Stimulated activated CD4-positive, alpha-beta T cell treated with anti-CD3 and anti-CD28 coated beads, Interleukin-4, amount 100 ng/mL, for 48 hours (primary cell): ENCODE measurements at regions not wholly inside any gene's neighbourhood (a gene's known extent, or its start where the extent isn't known, plus 50 kb on each side); places are given as distances from the start of the nearest gene placed in this dataset.

Experiments
- DNase-seq, 2 donors: peaks; one replicate each; pipeline ENCODE4 v3.0.0-alpha.2; 2020; ENCODE audit warnings: low read depth in 2 of 2

DNA sequence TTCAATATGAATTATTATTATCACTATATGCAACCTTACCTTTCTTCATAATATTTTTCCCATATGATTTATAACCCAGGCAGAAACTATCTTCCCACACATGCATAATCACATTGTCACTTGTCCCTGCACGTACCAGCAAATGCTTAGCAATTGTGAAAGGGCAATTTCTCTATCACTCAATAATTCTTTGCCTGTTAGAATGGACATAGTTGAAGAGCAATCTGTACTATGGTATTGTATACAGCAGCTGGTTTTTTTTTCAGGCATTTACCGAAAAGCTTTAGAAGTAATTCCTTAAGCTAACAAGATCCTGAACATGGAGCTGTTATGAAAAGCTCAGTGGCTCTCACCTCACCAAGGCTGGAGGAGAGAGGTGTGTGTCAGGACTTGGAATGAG is 999.5 kb downstream of the TUSC7 start:
- DNase-seq: no peak

DNA sequence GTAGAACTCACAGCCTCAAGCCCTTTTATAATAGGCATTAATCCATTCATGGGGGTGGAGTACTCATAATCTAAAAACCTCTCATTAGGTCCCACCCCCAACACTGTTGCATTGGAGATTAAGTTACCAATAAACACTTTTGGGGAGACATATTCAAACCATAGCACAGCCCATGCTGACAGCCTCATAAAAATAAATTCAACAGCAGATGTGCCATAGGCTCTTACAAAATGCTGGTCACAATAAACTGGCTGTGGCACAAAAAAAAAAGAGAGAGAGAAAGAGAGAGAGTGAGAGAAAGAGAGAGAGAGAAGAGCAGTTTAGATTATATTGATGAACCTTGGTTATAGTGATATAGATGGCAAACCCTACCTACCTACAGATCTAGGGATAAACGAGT is 1000.9 kb downstream of the TUSC7 start:
- no peak for DNase-seq

DNA sequence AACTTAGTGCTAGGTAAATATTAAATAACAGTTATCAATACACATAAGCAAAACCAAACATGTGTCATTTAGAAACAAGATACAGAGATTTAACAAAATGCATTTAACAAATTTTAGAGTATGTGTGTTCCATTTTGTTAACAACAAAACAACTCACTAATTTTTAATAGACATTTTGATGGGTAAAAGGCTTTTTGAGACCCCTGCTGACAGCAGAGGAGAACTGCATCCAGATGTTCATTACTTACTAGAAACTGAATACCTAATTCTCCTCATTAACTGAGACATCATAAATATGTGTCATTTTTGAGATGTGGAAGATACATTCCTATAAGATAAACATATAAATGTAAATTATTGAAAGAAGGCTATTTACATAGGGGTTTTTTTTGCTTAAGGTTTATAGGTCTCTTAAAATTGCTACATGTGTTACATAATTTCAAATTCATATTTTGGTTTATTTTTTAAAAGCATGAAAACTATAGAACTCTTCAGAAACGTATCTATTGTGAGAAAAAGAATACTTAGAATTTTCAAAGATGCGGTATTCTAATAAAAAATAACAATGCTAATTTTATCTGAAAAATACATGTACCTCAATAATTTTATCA is 1009.8 kb downstream of the TUSC7 start:
- DNase-seq: no peak

DNA sequence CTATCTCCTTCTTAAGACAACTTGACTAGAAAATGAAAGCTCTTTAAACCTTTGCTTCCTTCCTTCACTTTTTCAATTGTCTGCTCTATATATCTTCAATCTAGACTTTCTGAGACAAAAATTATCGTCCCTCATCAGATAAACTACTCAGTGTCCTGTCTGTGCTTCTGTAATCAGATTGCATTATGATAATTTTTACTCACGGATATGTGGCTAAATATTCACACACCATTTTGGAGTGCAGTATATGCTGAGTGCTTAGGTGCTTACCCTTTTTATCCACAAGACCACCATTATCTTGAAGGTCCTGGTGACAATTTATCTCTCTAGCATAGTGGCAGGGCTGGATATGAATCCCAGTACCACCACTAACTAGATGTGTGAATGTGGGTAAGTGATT is 1012.3 kb downstream of the TUSC7 start:
- DNase-seq: no peak

DNA sequence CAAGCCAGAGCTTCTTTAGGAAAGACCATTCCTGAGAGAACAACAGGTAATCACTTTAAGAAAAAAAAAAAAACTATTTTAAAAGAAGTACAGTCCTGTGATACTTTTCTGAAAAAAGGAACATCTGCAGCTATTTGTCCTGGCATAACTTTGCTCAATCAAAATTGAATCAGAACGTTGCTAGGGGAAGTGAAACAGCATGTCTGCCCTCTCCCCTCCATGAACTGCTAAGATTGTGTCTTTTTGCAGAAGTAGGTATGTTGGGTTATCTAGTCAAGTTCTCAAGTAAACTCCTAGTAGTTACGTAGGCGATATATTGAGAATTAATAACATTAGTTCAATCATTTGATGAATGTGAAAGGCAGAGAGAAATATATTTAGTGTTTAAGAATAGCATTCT is 1013.3 kb downstream of the TUSC7 start:
- no peak for DNase-seq

DNA sequence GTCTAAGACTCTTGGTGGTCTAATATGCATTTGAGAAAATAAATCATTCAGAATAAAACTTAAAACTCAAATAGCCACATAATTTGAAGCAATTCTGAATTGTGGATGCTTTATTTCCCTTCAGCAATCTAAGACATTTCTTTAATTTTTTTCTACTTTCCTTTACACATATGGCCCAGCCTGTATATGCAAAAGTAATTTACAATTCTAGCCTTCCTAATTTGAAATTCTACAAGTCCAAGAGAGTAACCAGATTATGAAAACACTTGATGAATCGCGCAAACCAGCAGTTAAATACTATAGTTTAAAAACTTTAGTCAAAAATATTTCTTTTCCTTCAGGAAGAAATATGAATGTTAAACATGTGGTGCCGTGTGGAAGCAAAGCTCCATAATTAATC is 1014.2 kb downstream of the TUSC7 start:
- DNase-seq: no peak

DNA sequence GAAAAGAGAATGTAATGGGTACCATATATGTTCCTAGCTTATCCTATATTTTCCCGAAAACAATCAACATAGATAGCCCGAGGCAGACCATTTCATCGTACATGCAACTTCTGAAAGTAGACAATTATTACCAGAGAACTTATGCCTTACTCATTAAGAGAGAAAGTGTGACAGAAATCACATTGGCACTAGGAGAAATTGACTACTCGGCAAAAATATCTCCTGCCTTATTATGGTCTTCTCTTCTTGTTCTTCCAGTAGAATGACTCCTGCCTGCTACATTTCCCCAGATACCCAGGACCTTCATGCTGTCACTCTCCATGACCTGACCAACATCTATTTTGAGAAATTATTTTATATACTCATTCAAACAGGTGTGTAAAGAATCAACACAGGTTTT is 1015.7 kb downstream of the TUSC7 start:
- DNase-seq: no peak

DNA sequence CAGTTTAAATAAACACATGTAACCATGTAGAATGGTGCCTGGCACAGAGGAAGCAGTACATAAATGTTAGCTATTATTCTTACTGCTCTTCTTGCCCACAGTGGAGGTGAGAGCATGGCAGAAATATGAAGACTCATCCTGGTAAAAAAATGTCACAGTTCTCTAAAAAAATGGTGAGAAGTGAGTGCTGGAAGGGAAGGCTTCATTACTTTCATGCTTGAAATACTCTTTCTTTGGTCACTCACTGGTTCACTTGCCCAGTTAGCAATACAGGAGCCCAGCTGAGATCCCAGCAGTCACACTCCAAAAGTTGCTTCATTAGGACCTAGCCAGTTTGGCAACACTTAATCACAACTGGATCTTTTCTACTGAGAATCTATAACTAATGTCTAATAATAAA is 1017.2 kb downstream of the TUSC7 start:
- no peak for DNase-seq

DNA sequence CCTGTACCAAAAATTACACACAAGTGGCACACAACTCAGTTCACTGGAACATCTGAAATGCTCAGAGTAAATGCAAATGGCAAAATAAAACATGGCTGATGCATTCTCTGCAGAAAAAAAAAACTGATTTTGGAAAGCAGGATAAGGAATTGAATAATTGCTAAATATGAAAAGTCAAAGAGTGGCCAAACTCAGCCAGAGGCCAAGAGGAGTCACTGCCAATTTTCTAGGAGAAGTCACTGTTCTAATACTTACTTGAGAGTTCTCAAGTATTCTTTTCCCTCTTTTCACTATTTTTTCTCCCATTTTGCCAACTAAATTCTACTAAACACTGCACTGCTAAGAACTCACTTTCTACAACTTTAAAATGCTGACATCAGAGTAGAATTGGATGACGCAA is 1018.6 kb downstream of the TUSC7 start:
- DNase-seq: no peak

DNA sequence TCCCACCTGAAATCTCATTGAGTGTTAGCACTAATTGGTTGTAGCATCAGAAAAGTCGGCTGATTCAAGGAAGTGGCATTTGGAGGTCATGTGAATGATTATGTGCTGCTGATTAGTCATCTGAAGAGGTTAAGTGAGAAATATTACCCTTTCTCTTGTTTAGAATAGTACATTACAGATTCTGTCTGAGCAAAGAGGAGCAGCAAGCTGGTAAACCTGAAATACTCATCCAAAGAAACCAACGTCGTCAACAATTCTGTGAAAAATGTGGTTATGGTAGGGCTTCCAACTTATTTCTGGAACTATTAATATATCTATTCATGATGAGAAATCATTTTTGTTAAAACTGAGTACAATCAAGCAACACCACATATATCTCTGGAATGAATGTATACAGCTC is 1024.9 kb downstream of the TUSC7 start:
- DNase-seq: no peak

DNA sequence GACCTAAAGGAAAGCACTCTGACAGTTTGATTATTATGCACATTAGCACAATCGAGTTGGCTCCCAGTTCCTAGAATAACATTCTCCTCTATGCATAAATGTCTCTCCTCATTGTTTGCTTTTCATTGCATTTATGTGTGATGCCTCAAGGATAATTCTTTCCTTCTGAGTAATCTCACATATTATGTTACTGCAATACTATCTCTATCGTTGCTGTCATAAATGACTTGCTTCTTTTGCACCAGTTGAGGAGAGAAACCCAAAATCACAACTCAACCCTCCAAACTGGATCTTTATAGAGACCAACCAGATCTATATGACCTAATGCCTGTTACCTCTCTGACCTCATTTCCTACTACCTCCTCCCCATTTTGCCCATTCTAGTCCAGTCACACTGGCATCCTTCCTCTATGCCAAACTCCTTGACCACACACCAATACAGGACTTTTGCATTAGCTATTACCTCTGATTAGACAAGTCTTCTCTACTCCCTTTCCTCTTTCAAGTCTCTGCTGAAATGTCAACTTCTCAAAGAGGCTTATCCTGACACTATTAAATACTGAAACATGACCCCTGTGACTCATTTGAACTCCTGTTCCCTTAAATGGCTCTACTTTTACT is 1026.0 kb downstream of the TUSC7 start:
- no peak for DNase-seq

DNA sequence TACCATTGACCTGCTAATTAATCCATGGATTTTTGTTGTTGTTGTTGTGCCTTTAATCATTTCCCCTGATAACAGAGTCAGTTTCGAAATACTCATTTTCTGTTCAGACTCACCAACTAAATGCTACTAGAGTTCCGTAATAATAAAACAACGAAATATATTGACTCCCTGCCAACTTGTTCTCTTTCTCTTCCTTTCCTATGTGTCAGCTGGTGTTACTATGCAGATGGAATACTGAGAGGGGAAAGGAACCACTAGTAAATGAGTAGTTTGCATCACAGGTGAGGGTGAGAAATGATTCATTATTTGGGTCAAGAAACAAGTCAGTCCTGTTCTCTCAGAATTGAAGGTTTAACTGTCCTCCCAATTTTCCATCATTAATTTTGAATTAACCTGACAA is 1027.3 kb downstream of the TUSC7 start:
- no peak for DNase-seq

DNA sequence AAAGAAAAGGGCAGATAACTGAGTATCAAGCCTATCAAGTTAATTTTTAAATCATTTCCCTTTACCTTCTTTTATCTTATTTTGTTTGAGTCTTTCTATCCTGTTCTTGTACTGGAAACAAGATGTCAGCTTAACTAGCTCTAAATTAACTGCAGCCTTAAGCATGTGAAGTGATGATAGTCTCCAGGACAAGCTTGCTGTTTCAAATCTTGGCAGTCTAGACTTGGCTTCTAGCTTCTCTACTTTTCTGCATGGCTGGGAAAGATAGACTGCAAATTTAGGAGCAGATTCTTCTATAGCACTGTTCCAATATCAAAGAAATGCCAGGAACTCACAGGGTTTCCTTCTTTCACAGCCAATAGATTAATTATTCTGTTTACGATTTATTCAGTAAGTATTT is 1034.4 kb downstream of the TUSC7 start:
- DNase-seq: no peak

DNA sequence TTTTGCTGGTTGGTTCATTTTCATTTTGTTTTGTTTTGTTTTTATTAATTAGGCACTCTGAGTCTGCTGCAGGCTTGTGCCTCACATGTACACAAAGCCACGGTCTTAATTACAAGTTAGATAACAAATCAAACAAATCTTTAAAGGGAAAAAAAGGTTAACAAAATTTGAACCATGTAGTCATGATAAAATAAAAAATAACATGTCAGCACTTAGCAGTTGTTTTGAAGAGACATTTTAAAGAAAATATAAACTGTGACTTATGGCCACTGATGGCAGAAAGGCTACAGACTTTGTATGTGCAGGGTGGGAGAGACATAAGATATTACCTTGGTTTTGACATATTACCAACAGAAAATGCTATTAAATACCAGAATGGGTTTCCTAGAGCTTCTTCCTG is 1035.4 kb downstream of the TUSC7 start:
- DNase-seq: no peak

DNA sequence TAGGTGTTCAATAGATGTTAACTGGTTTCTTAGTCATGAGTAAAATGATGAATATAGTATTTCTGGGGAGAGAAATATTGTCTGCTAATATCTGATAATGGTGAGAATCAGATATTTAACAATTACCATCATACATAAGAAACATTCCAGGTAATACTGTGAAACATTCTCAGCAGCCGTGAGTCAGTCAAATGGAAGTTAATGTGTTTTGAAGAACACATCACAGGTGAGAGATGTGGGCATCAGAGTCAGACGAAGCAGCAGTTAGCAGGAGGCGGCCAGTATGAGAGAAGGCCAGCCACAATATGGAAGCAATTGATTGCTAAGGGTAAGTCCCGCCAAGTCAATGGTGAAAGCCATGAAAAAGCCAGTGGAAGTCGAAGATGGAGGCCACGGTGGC is 1035.9 kb downstream of the TUSC7 start:
- DNase-seq: no peak

DNA sequence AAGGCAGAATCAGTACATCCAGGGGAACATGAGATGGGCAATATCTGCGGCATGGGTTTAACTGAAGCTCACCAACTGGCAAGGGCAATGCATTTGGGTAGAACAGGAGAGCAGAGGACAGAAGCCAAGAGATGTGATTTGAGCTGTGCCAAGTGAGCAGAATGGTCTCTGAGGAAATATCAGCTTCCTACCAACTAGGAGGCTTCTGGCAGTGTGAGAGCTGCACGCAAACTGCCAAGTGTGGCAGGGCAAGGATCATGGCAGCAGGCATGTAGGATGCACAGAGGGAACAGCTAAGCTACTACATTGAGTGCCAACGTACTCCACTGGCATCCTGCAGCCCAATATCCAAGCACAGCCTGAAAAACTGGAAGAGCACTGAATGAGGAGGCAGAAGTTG is 1036.5 kb downstream of the TUSC7 start:
- DNase-seq: no peak

DNA sequence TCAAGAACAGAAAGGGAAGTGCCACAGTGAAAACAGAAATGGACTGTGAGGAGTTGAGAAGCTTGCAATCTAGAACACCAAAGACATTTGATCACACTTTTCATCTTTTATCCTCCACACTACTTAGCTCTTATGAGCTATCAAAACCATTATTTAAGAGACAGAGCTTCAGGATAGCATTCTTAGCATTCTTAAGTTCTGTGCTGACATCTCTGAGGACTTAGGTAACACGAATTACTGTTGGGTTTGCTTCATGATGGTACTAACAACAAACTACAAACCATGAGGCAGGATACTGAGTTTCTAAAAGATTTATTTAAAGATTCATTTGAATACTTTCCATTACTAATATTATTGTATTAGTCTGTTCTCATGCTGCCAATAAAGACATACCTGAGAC is 1038.6 kb downstream of the TUSC7 start:
- no peak for DNase-seq

DNA sequence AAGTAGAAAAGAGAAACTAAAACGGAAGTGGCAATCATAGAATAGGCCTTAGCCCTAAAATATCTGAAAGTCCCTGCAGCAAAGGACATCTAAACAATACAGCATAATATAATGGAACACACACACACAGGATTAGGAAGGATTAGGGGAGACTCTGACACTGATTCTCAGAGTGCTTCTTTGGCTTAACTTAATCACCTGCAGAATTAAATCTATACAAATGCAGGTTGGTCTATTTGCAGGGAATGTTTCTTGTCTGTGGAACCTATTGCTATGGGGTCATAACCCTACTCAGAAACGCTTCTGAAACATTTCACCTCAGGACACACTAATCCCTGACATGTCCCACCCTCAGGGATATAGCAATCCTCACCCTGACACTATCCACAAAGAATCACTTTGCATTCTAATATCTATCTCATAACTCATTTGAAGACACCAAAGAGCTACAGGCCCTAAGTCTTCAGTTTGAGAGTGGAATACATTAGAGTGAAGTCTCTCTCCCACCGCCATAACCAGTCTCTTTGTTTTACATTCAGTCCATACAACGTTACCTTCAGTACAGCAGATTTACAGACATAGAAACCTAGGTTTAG is 1041.2 kb downstream of the TUSC7 start:
- DNase-seq: no peak

DNA sequence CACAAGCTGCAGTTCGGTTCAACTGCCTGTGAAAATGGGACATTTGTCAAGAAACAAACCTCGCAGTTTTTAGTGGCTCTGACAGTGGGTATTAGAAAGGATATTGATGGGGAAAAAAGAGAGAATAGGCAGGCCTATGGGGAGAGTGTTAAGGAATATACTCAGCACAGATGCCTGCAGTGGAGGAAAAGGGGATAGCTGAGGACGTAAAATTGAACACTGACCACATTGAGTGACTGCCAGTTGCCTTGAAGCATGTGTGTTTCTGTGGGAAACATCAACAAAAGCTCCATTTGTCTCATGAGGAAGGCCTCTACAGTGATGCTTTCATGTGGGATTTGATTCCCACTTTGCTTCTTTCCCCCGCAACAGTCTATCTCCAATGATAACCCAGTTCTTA is 1042.1 kb downstream of the TUSC7 start:
- no peak for DNase-seq

DNA sequence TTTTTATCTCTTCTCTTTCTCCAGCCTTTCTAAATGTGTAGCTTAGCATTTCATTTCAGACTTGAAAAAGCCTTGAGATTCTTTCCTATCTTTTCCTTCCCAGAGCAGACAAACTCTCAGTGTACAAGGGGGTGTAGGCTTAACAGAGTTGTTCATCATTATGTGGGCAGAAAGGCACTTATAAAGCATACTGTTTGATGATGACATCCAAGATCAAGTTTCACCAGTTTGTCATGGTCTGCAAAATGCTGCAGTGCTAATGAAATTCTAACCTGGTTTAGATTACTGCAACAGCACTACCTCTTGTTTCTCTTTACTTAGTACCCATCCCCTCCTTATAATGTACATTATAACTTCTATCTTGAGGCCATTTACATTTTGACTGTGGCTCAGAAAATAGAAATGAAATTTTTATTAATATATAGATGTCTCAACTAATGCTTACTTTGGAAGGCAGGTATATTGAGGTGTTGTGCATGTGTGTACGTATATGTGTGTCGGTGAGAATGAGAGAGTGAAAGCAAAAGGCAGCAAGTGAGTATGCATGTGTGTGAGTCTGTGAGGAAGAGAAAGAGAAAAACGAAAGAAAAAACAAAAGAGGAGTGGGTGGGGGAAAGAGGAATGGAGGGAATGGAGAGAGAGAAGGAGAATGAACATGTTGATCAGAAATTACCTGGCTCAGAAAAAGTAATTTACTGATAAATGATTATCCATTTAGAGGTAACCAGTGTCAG is 1043.6 kb downstream of the TUSC7 start:
- DNase-seq: no peak

DNA sequence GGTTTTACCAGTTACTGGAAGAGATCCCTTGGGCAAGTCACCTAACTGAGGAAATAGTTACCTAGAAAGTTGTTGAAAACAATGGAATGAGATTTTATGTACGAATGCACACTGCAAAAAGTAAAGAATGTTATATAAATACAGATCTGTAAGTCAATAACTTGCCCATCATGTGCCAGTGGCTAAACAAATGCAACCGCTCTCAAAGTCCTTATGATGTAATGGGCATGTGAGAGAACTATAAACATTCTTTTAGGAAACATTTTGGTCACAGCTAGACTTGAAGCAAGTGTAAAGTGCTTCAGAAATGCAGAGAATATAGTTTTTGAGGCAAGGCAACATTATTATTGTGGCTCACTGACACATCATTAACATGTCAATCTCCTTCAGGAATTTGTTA is 1044.5 kb downstream of the TUSC7 start:
- no peak for DNase-seq

DNA sequence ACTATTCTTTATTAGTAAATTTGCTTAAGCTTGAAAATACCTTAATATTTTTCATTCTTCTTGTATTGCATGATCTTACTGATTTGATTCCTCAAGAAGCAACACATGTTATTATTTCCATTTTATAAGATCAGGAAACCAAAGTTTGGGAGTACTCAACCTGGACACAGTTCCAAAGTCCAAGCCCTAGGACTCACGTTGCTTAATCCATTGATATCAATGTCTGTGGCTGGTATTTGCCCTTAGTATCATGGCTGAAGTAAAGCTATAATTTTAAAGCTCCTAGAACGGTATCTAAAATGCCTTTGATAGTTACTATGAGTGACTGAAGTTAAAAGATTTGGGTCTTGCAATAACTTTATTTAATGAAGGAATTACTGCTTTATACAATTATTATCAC is 1045.3 kb downstream of the TUSC7 start:
- no peak for DNase-seq

DNA sequence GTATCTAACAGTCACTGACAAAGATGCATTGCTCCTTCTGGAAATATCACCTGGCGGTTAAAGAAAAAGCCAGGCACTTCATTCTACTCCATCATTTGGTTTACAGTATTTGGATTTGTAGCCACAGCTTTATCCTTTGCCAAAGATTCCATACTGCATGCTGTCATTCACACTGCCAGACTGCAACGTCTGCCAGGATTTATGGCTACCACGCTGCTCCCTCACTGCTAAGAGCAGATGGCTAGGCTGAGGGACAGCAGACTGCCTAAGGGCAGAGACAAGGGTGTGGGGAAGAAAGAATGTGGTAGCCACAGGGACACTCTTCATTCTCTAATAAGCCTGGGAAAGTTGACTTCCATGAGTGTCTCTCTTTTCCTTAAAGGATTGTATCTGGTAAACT is 1047.0 kb downstream of the TUSC7 start:
- no peak for DNase-seq
